Tibial nerve (tissue), 4 donors: ENCODE measurements at regions not wholly inside any gene's neighbourhood (a gene's known extent, or its start where the extent isn't known, plus 50 kb on each side); places are given as distances from the start of the nearest gene placed in this dataset.

Experiments
- EP300 ChIP-seq, 2 donors: sonication (generic); formaldehyde crosslinking; IDR thresholded peaks; one replicate each; pipeline ENCODE4 v1.6.1; 2017; ENCODE audit warnings: antibody characterized with exemption in 2 of 2, mild to moderate bottlenecking in 1 of 2
- POLR2A ChIP-seq, 2 donors: fragments of 450-650 bp; IDR thresholded peaks; one replicate each; pipeline ENCODE4 v1.6.1; 2017; ENCODE audit warnings: antibody characterized with exemption in 2 of 2, mild to moderate bottlenecking in 2 of 2, moderate library complexity in 2 of 2
- TF ChIP-seq, protein P1 (sequence below), 5 experiments: fragments of 200-600 bp in 3 of 5; fragments of 450-650 bp in 2 of 5; sonication (generic) in 3 of 5; IDR thresholded peaks; one replicate each; pipeline ENCODE4 v1.5.1; 2016 to 2019; ENCODE audit warnings: antibody characterized with exemption in 5 of 5, mild to moderate bottlenecking in 3 of 5, moderate library complexity in 2 of 5

DNA sequence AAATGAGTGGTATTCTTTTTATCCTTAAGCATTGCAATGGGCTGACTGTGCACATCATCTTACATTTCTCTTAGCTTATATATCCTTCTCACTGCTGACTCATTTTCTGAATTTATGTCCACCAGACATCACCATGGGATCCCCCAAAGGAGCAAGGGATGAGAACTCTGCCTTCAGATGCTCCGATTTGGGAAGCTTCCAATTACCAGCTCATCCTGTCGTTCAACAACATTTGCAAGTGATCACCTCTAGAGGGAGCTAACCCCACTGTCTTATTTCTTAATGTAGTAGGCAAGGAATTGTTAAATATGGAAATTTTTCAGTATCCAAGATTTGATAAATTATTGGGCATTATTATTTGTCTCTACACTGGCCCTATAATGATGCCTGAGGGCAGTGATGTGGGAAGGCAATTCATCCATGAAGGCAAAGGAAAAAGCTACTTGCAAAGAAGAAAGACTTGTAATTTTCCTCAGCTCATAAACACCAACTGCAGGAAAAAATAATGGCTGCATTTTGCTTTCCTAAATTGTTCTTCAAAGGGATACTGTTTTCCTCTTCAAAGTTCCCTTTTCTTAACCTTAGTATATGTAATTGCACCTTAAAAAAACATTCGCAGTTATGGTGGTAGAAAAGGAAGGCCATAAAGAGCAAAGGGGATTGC is 102.4 kb upstream of the FSHB start:
- TF ChIP-seq POLR2A (IDR thresholded peaks at IDR 0.05) (no peak), EP300 (IDR thresholded peaks at IDR 0.05) (no peak)
- TF ChIP-seq, protein P1, sequence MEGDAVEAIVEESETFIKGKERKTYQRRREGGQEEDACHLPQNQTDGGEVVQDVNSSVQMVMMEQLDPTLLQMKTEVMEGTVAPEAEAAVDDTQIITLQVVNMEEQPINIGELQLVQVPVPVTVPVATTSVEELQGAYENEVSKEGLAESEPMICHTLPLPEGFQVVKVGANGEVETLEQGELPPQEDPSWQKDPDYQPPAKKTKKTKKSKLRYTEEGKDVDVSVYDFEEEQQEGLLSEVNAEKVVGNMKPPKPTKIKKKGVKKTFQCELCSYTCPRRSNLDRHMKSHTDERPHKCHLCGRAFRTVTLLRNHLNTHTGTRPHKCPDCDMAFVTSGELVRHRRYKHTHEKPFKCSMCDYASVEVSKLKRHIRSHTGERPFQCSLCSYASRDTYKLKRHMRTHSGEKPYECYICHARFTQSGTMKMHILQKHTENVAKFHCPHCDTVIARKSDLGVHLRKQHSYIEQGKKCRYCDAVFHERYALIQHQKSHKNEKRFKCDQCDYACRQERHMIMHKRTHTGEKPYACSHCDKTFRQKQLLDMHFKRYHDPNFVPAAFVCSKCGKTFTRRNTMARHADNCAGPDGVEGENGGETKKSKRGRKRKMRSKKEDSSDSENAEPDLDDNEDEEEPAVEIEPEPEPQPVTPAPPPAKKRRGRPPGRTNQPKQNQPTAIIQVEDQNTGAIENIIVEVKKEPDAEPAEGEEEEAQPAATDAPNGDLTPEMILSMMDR (IDR thresholded peaks at IDR 0.05), result peak in 4 of 5 experiments; percentile 25 to 43 (median 31)
